Heart left ventricle (tissue), 16 donors: ENCODE measurements at regions not wholly inside any gene's neighbourhood (a gene's known extent, or its start where the extent isn't known, plus 50 kb on each side); places are given as distances from the start of the nearest gene placed in this dataset.
A peak's percentile ranks its signal among the peaks of the same experiment; 100 is the strongest.

Experiments
- ATAC-seq, 4 donors: fragments of 200-7000 bp; cut with Tn5 transposase; one replicate each; pipeline ENCODE4 v1.9.1; 2020 to 2022; ENCODE audit warnings: moderate library complexity in 4 of 4, mild to moderate bottlenecking in 3 of 4, moderate number of reproducible peaks in 1 of 4
- DNase-seq, 5 donors: peaks; one replicate each; pipeline ENCODE4 v3.0.0-alpha.2; 2020
- H3K27ac ChIP-seq, 12 donors: fragments of 200-600 bp; sonication (generic) in 4 of 12; one replicate each; pipeline versions ENCODE4 v1.5.0 to v1.8.0; 2016 to 2022; ENCODE audit warnings: mild to moderate bottlenecking in 2 of 12
- H3K27me3 ChIP-seq, 9 donors: fragments of 200-600 bp; sonication (generic) in 2 of 9; one replicate each; pipeline versions ENCODE4 v1.5.1 to v1.8.0; 2016 to 2022; ENCODE audit warnings: mild to moderate bottlenecking in 3 of 9
- H3K36me3 ChIP-seq, 9 donors: fragments of 200-600 bp; sonication (generic) in 2 of 9; one replicate each; pipeline versions ENCODE4 v1.5.0 to v1.8.0; 2018 to 2022; ENCODE audit warnings: mild to moderate bottlenecking in 2 of 9
- H3K4me1 ChIP-seq, 12 donors: fragments of 200-600 bp; sonication (generic) in 4 of 12; one replicate each; pipeline versions ENCODE4 v1.5.0 to v1.8.0; 2016 to 2022; ENCODE audit warnings: mild to moderate bottlenecking in 3 of 12
- H3K4me3 ChIP-seq, 12 donors: fragments of 200-600 bp; sonication (generic) in 4 of 12; one replicate each; pipeline versions ENCODE4 v1.5.0 to v1.8.0; 2017 to 2022; ENCODE audit warnings: mild to moderate bottlenecking in 9 of 12, moderate library complexity in 4 of 12
- H3K9me3 ChIP-seq, 12 donors: fragments of 200-600 bp; sonication (generic) in 4 of 12; one replicate each; pipeline versions ENCODE4 v1.5.0 to v1.8.0; 2016 to 2022; ENCODE audit warnings: mild to moderate bottlenecking in 1 of 12
- POLR2A ChIP-seq, 2 donors: fragments of 450-650 bp; IDR thresholded peaks; one replicate each; pipeline ENCODE4 v1.6.1; 2017; ENCODE audit warnings: antibody characterized with exemption in 2 of 2, mild to moderate bottlenecking in 2 of 2, moderate library complexity in 2 of 2
- WGBS, 4 donors: extraction: QIAGEN DNeasy Blood & Tissue Kit in 2 of 4; methylation state at CpG; one replicate each; pipeline versions ENCODE4 v1.1.5 to v1.1.7; 2013 to 2018; 5-methylcytosine and 5-hydroxymethylcytosine counted together
- intact Hi-C, 10 donors: fragments of 100-400 bp; cut with DNase I; formaldehyde crosslinking; loops; one replicate each; pipeline versions ENCODE4 v1.11.1 to v1.14.2; 2022
- TF ChIP-seq, protein P1 (sequence below), 12 donors: fragments of 200-600 bp; sonication (generic) in 4 of 12; IDR thresholded peaks; one replicate each; pipeline versions ENCODE4 v1.5.0 to v1.8.0; 2018 to 2022; ENCODE audit warnings: antibody characterized with exemption in 12 of 12, mild to moderate bottlenecking in 5 of 12
- donor health status: ischemic (EF 13 %, LVEDD 7.1; RV severe dilation, severe dysfunction).
- donor health status: healthy with polysubstance abuse.
- donor health status: DM: no; HTN: yes; CAD: no.
- donor health status: DM: no; HTN: no; CAD: no.
- donor health status: ischemic (EF 25% LVEDD 6.9; RV normal size, moderate dysfunction).
- donor health status: ischemic (EF 25% LVEDD 5.7; RV mildly dilated, moderate dysfunction).
- donor health status: healthy.
- donor health status: DM: yes; HTN: yes; CAD: no.
- donor health status: ischemic (EF 35%, LVEDD 5.7; RV mildly dilated, moderate dysfunction).
- donor health status: nonischemic (EF 11% LVEDD 7.7; RV severe dilation, severe dysfunction).
- donor health status: DM: yes; HTN: yes; CAD: no.
- donor health status: PGD.
- donor health status: ischemic (EF 29% LVEDD 5.4; RV normal size, mild dysfunction).
- donor health status: nonischemic (EF 23%, LVEDD 6.1; RV moderate dilation, normal function).

DNA sequence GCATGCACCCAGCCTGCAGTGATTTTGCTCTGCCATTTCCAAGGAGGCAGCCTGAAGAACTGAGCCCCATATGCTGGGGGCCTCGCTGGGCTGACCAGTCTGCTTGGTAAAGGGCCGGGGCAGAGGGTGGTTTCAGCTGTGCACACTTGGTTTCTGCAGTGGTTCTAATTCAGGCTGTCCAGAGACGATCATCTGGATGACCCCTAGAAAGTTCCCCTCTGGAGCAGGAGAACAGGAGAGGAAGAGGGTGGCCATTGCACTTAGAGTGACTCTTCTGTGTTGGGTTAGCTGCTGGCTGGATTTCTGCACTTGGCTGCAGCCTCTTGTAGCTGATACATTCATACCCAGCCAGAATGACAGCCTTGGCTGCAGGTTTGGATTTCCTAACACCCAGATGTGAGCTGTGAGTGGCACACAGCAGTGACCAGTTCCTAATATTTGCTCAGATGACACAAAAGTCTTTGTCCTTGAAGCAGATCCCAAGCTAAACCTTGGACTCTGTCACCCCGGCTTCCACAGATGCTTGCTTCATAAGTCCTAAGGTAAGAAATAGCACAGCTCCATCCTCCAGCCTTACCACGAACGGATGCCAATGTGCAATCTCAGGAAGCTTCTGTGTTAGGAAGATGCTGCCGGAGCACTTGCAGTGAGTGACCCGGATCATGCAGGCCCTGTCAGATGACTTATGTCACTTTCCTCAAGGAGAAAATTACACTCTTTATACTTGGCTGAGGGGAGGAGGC, 105.6 kb downstream of the HNRNPLL start:
- Histone ChIP-seq H3K27ac (no peak overlapping the region), H3K4me3 (no peak overlapping the region), H3K4me1 (peaks cover 0 to 40% (median 10%) of the 10 kb centered on the region in 12 donors), H3K36me3 (no peaks in the 10 kb centered on the region), H3K27me3 (no peaks in the 10 kb centered on the region), H3K9me3 (peaks cover 0 to 6% (median 2%) of the 10 kb centered on the region in 12 donors)
- ATAC-seq (peak in 3 of 4 donors; percentile 47 to 78 (median 58)), DNase-seq (peak in 2 of 5 donors; percentile 63 to 67)
- intact Hi-C loops, result loop anchor here in 1 of 10 donors (5.0 kb wide), 1 partner anchor 120 kb away; the partner anchor contains the start of gene ATL2
- 68 to 86% (median 75%) methylated on average over 7 to 8 of the region's 8 CpGs for WGBS, 4 donors
- no peak for TF ChIP-seq POLR2A (IDR thresholded peaks at IDR 0.05)
- TF ChIP-seq, protein P1, sequence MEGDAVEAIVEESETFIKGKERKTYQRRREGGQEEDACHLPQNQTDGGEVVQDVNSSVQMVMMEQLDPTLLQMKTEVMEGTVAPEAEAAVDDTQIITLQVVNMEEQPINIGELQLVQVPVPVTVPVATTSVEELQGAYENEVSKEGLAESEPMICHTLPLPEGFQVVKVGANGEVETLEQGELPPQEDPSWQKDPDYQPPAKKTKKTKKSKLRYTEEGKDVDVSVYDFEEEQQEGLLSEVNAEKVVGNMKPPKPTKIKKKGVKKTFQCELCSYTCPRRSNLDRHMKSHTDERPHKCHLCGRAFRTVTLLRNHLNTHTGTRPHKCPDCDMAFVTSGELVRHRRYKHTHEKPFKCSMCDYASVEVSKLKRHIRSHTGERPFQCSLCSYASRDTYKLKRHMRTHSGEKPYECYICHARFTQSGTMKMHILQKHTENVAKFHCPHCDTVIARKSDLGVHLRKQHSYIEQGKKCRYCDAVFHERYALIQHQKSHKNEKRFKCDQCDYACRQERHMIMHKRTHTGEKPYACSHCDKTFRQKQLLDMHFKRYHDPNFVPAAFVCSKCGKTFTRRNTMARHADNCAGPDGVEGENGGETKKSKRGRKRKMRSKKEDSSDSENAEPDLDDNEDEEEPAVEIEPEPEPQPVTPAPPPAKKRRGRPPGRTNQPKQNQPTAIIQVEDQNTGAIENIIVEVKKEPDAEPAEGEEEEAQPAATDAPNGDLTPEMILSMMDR (IDR thresholded peaks at IDR 0.05), result no peak

DNA sequence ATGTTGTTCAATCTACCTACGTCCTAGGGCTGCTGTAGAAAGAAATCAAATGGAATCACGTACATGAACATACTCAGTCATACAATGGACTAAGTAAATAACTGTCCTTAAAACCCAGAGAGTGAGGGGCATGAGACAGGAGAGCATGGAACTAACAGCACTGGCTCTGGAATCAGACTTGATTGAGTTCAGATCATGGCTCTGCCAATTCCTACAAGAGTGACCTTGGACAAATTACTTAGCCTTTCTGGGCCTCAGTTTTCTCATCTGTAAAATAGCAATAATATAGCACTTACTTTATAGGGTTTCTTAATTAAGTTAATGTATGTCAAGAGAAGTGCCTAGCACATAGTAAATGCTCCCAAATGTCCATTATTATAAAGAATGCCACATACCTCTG, 106.8 kb downstream of the HNRNPLL start:
- WGBS, 4 donors, result 92 to 97% (median 96%) methylated on average over 2 of the region's 2 CpGs
- H3K27me3 ChIP-seq, result no peaks in the 10 kb centered on the region
- no peak for DNase-seq
- H3K9me3 ChIP-seq, result no peaks in the 10 kb centered on the region
- ATAC-seq, result no peak
- H3K36me3 ChIP-seq, result no peaks in the 10 kb centered on the region
- intact Hi-C loops, result loop anchor here in 1 of 10 donors (5.0 kb wide), 1 partner anchor 119 kb away; the partner anchor contains the start of gene ATL2
- TF ChIP-seq POLR2A (IDR thresholded peaks at IDR 0.05), result no peak
- TF ChIP-seq, protein P1 (IDR thresholded peaks at IDR 0.05), result no peak
- peaks cover 0 to 40% (median 10%) of the 10 kb centered on the region in 12 donors for H3K4me1 ChIP-seq
- no peak overlapping the region for H3K27ac ChIP-seq
- no peak overlapping the region for H3K4me3 ChIP-seq

DNA sequence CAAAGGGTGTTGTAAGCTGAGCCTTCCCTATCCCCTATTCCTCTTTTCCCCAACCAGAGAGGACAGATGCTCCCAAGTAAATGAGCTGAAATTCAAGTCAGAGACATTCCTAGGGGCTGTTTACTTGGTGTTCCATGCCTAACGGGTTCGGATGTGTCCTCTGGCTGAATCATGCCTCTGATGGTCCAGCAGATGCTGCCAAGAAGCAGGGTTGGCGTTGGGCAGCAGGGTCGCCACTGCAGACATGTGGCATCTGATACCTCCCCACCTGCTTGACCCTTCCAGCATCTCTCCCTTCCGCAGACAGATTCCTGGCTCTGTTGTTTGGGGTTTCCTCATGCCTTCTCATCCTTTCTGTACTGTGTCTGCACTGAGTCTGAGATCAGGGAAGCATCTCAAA, 108.3 kb downstream of the HNRNPLL start:
- no peak for ATAC-seq
- Histone ChIP-seq H3K27ac (no peak overlapping the region), H3K9me3 (no peaks in the 10 kb centered on the region), H3K4me1 (peaks cover 0 to 27% (median 7%) of the 10 kb centered on the region in 12 donors), H3K36me3 (no peaks in the 10 kb centered on the region), H3K4me3 (no peak overlapping the region), H3K27me3 (no peaks in the 10 kb centered on the region)
- WGBS, 4 donors, result 73 to 85% (median 82%) methylated on average over 5 of the region's 5 CpGs
- intact Hi-C loops, result no loop called here
- DNase-seq, result no peak
- no peak for TF ChIP-seq POLR2A (IDR thresholded peaks at IDR 0.05)
- TF ChIP-seq, protein P1 (IDR thresholded peaks at IDR 0.05), result no peak

DNA sequence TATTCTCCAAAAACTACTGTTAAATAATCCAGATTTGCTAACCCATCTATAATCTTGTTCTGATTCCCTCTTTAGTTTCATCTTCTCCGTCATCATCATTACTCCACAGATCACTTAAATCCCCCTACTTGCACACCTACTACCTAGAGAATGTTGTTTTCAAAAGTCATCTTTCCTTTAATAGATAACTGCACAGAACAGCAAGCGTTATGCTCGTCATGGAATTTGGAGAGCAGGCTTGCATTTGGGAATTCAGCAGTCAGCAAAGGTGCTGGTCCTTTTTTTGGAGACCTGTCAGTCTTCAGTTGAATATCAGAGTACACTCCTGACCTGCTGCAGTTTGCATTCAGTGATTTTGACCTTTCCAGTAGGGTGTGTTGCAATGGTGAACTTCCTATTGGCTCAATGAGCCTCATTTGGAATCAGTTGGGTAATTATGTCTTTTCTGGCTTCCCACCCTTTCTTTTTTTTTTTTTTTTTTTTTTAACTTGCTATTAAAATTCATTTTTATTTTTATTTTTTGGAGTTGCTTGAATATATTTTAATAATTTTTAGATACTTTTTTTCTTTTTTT, 110.6 kb downstream of the HNRNPLL start:
- DNase-seq, result no peak
- Histone ChIP-seq H3K36me3 (no peaks in the 10 kb centered on the region), H3K27ac (no peak overlapping the region), H3K4me3 (no peak overlapping the region), H3K4me1 (peaks cover 0 to 7% (median 2%) of the 10 kb centered on the region in 12 donors), H3K9me3 (no peaks in the 10 kb centered on the region), H3K27me3 (no peaks in the 10 kb centered on the region)
- ATAC-seq, result no peak
- WGBS, 4 donors, result 95 to 98% (median 96%) methylated on average over 3 of the region's 3 CpGs
- no peak for TF ChIP-seq POLR2A (IDR thresholded peaks at IDR 0.05)
- TF ChIP-seq, protein P1 (IDR thresholded peaks at IDR 0.05), result no peak
- intact Hi-C loops, result no loop called here
